NCI-H446 (cell line): ENCODE measurements at regions not wholly inside any gene's neighbourhood (a gene's known extent, or its start where the extent isn't known, plus 50 kb on each side); places are given as distances from the start of the nearest gene placed in this dataset.
A peak's percentile ranks its signal among the peaks of the same experiment; 100 is the strongest.

Source experiments
- DNase-seq, 2 experiments: peaks; one replicate each; lab custom pipeline; 2025; lab: John Stamatoyannopoulos, UW

- DNase-seq, result no peak
These were observed 141.2 kb upstream of the ZFHX3 start for GRCh38 chr16:73189136-73189535.

- DNase-seq, result no peak
These were observed 139.0 kb upstream of the ZFHX3 start for GRCh38 chr16:73186752-73187601.

GRCh38 chr16:73185737-73186136 is 137.8 kb upstream of the ZFHX3 start:
- no peak for DNase-seq

GRCh38 chr16:73183611-73184092 is 135.7 kb upstream of the ZFHX3 start:
- no peak for DNase-seq

- no peak for DNase-seq
These were observed 131.9 kb upstream of the ZFHX3 start for GRCh38 chr16:73179705-73180331.

GRCh38 chr16:73177729-73178295 is 129.9 kb upstream of the ZFHX3 start:
- DNase-seq, result no peak

- no peak for DNase-seq
These were observed 128.7 kb upstream of the ZFHX3 start for GRCh38 chr16:73176577-73177013.

GRCh38 chr16:73172973-73173709 is 125.2 kb upstream of the ZFHX3 start:
- DNase-seq, result no peak

GRCh38 chr16:73172241-73172972 is 124.5 kb upstream of the ZFHX3 start:
- peak; percentile 6 to 74 for DNase-seq

- DNase-seq, result no peak
These were observed 123.9 kb upstream of the ZFHX3 start for GRCh38 chr16:73171901-73172240.

- no peak for DNase-seq
These were observed 123.5 kb upstream of the ZFHX3 start for GRCh38 chr16:73171380-73171779.

GRCh38 chr16:73170612-73171038 is 122.7 kb upstream of the ZFHX3 start:
- no peak for DNase-seq

GRCh38 chr16:73166947-73167550 is 119.1 kb upstream of the ZFHX3 start:
- DNase-seq, result no peak

- DNase-seq, result no peak
These were observed 118.5 kb upstream of the ZFHX3 start for GRCh38 chr16:73166441-73166851.

- DNase-seq, result no peak
These were observed 115.4 kb upstream of the ZFHX3 start for GRCh38 chr16:73163238-73163815.

GRCh38 chr16:73161977-73162376 is 114.0 kb upstream of the ZFHX3 start:
- no peak for DNase-seq

- no peak for DNase-seq
These were observed 111.4 kb upstream of the ZFHX3 start for GRCh38 chr16:73159296-73159695.

- no peak for DNase-seq
These were observed 109.9 kb upstream of the ZFHX3 start for GRCh38 chr16:73157861-73158260.

GRCh38 chr16:73154063-73154870 is 106.3 kb upstream of the ZFHX3 start:
- no peak for DNase-seq
